Endometrial microvascular endothelial cells (primary cell): ENCODE measurements at regions not wholly inside any gene's neighbourhood (a gene's known extent, or its start where the extent isn't known, plus 50 kb on each side); places are given as distances from the start of the nearest gene placed in this dataset.
"Not testable (repeated sequence)": the region's sequence is repeated elsewhere in the genome, so short reads cannot be mapped to it uniquely, and the experiment has no call there.

Experiments
- in situ Hi-C: cut with HindIII; loops from 2 replicates; pipeline ENCODE4 v1.10.0; 2017; ENCODE audit warnings: low sequenced_read_pairs, low pct_unique_long_range_greater_than_20kb; ENCODE audit errors: inconsistent ontology term

GRCh38 chrX:74187211-74187610, 116.8 kb upstream of the ZCCHC13 start:
- in situ Hi-C loops, result no loop called here

DNA sequence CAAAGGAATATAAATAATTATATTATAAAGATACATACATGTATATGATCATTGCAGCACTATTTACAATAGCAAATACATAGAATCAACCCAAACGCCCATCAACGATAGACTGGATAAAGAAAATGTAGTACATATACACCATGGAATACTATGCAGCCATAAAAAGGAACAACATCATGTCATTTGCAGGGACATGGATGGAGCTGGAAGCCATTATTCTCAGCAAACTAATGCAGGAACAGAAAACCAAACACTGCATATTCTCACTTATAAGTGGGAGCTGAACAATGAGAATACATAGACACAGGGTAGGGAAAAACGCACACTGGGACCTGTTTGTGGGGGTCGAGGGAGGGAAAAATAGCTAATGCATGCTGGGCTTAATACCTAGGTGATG, 120.9 kb upstream of the ZCCHC13 start:
- in situ Hi-C loops, result not testable (repeated sequence)

- in situ Hi-C loops, result not testable (repeated sequence)
Observed at GRCh38 chrX:74181976-74182375, 122.0 kb upstream of the ZCCHC13 start.

DNA sequence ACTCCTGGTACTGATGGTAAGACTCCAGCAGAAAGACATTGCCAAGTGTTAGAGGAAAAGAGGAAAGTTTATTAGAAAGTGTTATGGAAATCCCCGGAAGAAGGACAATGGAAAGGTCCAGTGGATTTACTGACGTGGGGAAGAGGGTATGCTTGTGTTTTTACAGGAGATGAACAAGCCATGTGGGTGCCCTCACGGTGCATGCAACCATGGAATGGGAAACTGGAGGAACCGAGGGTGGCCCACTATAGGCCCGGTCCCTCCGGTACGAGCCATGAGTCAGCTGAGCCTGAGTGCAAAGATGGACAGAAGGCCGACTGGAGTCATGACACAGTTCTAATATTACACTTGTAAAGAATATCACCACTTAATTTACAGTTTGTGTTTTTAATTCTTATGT, 123.3 kb upstream of the ZCCHC13 start:
- in situ Hi-C loops, result no loop called here

- in situ Hi-C loops, result no loop called here
Observed at GRCh38 chrX:74179990-74180389, 124.0 kb upstream of the ZCCHC13 start.

DNA sequence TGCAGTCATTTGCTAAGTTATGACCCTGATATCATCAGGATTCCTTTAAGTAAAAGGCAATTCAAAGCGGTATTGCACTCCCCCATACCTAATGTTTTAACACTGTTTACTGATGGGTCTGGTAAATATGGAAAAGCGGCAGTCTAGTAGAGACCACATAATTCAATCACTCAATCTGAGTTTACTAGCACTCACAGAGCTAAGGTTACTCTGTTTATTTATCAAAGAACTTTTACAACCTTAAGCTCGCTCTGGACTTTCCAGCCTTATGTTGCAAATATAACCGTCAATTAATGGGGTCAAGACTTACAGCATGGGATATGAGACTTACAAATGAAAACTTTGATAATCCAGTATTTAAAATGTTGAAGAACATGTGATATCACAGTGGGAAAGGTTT, 124.5 kb upstream of the ZCCHC13 start:
- in situ Hi-C loops, result no loop called here

- in situ Hi-C loops, result no loop called here
Observed at GRCh38 chrX:74179071-74179470, 124.9 kb upstream of the ZCCHC13 start.

- in situ Hi-C loops, result no loop called here
Observed at GRCh38 chrX:74178536-74178935, 125.4 kb upstream of the ZCCHC13 start.

DNA sequence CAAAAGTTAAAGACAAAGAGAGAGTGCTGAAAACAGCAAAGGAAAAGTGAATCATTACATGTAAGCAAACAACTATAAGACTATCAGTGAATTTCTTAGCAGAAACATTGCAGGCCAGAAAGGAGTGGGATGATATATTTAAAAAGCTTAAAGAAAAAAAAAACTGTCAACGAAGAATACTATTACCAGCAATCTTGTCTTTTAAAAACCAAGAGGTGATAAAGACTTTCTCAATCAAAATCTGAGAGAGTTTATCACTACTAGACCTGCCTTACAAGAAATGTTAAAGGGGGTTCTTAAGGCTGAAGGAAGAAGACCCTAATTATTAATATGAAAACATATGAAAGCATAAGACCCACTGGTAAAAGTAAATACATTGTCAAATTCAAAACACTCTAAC, 132.5 kb upstream of the ZCCHC13 start:
- in situ Hi-C loops, result no loop called here

DNA sequence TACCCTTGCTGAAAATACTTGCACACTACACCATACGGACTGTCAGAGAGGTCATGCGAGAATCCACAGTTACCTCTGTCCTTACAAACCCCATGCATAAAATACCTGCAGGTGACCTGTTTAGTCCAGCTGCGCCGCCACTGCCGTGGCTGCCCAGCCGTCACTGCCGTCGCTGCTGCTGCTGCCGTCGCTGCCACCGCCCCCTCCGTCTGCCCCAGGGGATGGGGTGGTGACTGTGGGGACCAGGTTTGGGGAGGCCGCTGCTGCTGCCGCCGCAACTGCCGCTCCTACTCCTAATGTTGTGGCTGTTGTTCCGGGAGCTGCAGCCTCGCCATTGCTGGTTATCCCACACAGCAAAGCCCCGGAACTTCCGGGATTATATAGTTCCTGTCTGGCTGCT, 141.8 kb upstream of the ZCCHC13 start:
- in situ Hi-C loops, result no loop called here

DNA sequence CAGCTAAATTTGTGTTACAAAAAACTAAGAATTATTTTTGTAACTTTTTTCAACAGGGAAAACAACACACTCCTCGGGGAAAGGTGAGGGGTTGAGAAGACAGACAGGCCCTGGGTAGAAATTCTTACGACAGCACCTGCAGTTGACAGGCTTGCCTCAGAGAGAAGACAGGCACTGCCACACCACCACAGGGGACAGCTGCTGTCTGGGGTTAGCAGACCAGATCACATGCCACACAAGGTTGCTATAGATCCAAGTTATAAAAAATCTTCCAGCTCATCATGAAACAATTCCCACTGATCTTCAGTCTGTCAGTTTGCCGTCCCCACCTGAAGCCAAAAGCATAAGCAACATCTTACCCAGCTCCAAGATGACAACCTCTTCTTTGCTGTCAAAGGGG, 143.2 kb upstream of the ZCCHC13 start:
- in situ Hi-C loops, result no loop called here

DNA sequence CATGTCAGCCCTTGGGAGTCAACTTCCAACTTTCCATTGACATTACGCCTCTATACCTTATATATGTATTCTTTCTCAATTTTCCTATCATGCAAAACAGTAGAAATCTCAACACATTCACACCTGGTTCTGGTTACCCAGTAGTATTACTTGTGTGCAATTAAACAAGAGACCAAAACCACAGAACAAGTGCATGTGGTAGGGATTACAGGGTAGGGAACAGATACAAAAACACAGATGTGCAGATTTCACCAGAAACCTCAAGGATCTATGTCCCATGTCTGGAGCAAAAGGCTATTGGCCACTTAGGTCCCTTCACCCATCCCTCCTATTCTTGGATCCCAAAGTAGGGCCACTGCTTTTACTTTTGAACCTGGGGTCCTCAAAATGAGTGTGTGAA, 143.6 kb upstream of the ZCCHC13 start:
- in situ Hi-C loops, result no loop called here

GRCh38 chrX:74147439-74147838, 156.5 kb upstream of the ZCCHC13 start:
- in situ Hi-C loops, result no loop called here

DNA sequence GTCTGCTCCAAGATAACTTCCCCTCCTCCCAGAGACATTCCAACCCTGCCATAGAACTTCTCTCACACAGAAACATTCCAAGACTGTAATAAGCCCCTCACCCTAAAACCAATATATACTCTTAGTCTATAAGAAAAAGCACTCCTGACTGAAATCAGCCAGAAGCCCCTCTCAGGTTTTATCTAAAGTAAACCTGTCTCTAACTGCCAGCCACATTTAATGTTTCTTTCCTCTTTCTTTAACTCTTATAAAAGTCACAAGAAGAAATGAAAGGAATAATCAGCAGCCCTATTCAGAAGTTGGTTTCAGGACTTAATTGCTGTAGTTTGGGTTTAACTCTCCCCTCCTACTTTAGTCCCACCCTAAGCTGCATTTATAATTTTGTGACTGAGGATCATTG, 165.0 kb upstream of the ZCCHC13 start:
- in situ Hi-C loops, result no loop called here

DNA sequence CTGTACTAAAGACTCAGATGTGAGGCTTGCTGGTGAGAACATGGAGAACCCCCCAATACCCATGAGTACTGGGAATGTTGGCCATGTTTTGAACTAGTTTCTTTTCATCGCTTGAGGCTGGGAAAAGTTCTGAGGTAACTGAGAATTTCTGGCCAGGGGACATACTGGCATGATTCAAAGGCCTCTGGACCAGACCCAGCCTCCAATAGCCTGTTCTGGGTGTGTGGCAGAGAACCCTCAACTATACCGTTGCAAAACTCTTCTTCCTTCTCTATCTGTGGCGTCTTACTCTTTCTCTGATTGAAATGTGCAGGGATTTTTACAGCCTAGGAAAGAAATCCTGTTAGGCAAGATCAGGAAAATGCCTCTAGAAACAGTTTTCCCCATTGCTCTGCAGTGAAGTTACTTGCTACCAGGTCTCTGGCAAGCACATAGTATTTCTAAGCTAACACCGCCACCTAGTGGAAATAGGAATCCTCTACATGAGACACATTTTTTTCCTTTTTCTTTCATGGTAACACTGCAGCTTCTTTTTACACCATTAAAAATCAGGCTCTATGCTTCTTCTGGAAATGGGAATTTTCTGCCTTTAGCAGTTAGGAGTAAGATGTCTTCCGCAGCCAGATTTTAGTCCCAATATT, 170.7 kb upstream of the ZCCHC13 start:
- in situ Hi-C loops, result no loop called here

- in situ Hi-C loops, result no loop called here
Observed at GRCh38 chrX:74132280-74132679, 171.7 kb upstream of the ZCCHC13 start.

DNA sequence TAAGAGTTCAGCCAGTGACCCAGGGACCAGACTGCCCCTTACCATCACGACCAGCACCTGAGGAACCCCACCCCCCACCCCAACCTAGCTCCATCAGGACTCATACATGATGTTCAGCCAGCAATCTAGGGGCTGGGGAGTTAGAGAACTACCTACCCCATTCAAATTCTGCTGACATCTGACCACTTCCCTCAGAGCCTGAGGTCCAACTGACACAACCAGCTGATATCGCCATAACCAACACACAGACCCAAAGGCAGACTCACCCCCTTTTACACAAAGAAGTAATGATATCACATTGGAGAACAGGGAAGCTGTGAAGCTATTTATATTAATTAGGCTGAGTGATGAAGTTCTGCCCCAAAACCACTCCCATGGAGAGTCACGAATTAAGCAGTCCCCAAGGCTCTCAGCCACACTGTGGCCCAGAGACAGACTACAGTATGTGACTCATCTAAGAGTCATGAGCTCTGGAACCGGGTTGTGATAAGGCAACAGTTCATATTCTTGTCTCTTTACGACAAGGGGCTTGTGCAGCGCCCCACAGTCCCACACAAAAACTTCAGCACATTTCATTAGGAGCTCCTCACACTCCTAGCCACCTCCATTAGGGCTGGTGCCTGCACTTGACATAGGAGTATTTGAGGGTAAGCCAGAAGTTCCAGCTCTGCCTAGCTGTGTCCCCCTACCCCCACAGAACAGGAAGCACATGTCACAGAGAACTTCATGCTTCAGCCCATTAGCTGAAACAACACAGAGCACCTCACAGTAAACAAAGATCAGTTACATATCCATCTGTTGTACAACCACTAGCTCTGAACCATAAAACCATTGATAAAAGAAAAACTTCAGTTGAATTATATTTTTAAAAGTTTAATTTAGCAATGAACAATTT, 184.7 kb upstream of the ZCCHC13 start:
- in situ Hi-C loops, result no loop called here

DNA sequence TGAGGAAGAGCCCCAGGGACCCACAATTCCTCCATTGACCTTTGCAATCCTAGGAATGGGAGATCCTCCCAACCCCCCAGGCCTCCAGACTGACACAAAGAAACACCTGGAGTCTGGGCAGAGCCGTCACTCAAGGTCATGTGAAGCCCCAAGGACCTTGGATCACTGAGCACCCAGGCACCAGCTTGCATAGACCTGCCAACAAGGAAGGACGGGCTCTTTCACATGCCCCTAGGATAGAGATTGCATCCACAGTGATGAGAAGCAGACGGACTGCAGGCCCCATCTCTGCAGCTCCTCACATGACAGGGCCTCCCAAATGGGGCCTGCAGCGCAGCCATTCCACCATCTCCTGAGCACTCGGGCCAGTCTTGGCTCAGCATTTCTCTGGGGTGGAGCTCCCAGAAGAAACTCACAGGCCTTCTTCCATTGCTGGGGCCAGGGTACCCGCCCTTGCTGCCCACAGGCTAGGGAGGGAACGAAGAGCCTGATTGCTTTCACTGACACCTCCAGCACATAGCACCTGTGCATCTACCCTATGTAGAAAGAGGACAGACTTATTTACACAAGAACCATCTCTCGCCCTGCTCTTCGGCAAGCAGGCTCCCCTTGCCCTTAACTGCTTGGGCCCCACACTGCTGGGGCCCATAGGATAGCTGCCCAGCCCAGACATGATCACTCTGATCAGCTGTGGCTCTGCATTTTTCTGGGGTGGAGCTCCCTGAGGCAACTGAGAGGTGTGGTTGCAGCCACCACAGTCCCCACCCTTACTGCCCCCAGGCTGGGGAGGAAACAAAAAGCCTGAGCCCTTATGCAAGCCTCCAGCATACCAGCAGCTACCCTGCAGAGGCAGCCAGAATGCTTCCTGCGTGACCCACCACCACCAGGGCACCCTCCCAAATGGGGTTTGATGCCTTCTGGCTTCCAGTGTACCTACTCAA, 185.7 kb upstream of the ZCCHC13 start:
- in situ Hi-C loops, result no loop called here

GRCh38 chrX:74111245-74111644, 192.7 kb upstream of the ZCCHC13 start:
- in situ Hi-C loops, result no loop called here
